G401 (cell line): ENCODE measurements at regions not wholly inside any gene's neighbourhood (a gene's known extent, or its start where the extent isn't known, plus 50 kb on each side); places are given as distances from the start of the nearest gene placed in this dataset.

Experiments used
- DNase-seq: peaks from one replicate; pipeline ENCODE4 v3.0.0-alpha.2; 2015; ENCODE audit warnings: low spot score
- in situ Hi-C: cut with HindIII; loops from 2 replicates; pipeline ENCODE4 v1.10.0; 2016; ENCODE audit warnings: low sequenced_read_pairs, mixed read lengths

GRCh38 chr3:27596334-27596841, 112.2 kb upstream of the SLC4A7 start:
- in situ Hi-C loops = no loop called here

GRCh38 chr3:27594096-27594690, 110.0 kb upstream of the SLC4A7 start:
- in situ Hi-C loops = no loop called here
- DNase-seq = no peak

More at GRCh38 chr3:27596334-27596841, 112.2 kb upstream of the SLC4A7 start:
- no peak for DNase-seq

GRCh38 chr3:27593173-27593572, 109.0 kb upstream of the SLC4A7 start:
- DNase-seq = no peak
- in situ Hi-C loops = no loop called here

- DNase-seq = no peak
- in situ Hi-C loops = no loop called here
Observed at GRCh38 chr3:27591312-27592210, 107.4 kb upstream of the SLC4A7 start.

- no peak for DNase-seq
- in situ Hi-C loops = no loop called here
Observed at GRCh38 chr3:27590437-27591298, 106.5 kb upstream of the SLC4A7 start.

GRCh38 chr3:27589795-27590194, 105.6 kb upstream of the SLC4A7 start:
- no peak for DNase-seq
- in situ Hi-C loops = no loop called here

- in situ Hi-C loops = no loop called here
- no peak for DNase-seq
Observed at GRCh38 chr3:27585429-27585828, 101.2 kb upstream of the SLC4A7 start.

- in situ Hi-C loops = no loop called here
- no peak for DNase-seq
Observed at GRCh38 chr3:27584874-27585273, 100.7 kb upstream of the SLC4A7 start.

- DNase-seq = no peak
- in situ Hi-C loops = no loop called here
Observed at GRCh38 chr3:27581852-27582251, 97.7 kb upstream of the SLC4A7 start.

GRCh38 chr3:27578032-27578431, 93.8 kb upstream of the SLC4A7 start:
- in situ Hi-C loops = no loop called here

GRCh38 chr3:27577504-27577903, 93.3 kb upstream of the SLC4A7 start:
- in situ Hi-C loops = no loop called here
- DNase-seq = no peak

More at GRCh38 chr3:27578032-27578431, 93.8 kb upstream of the SLC4A7 start:
- DNase-seq = no peak

- DNase-seq = no peak
- in situ Hi-C loops = no loop called here
Observed at GRCh38 chr3:27576171-27576570, 92.0 kb upstream of the SLC4A7 start.

GRCh38 chr3:27575499-27575898, 91.3 kb upstream of the SLC4A7 start:
- no peak for DNase-seq
- in situ Hi-C loops = no loop called here

- in situ Hi-C loops = no loop called here
Observed at GRCh38 chr3:27574438-27574795, 90.2 kb upstream of the SLC4A7 start.

GRCh38 chr3:27573780-27574437, 89.7 kb upstream of the SLC4A7 start:
- in situ Hi-C loops = no loop called here
- DNase-seq = no peak

More at GRCh38 chr3:27574438-27574795, 90.2 kb upstream of the SLC4A7 start:
- DNase-seq = no peak

- DNase-seq = no peak
- in situ Hi-C loops = no loop called here
Observed at GRCh38 chr3:27573138-27573537, 89.0 kb upstream of the SLC4A7 start.

GRCh38 chr3:27571345-27571744, 87.2 kb upstream of the SLC4A7 start:
- in situ Hi-C loops = no loop called here
- no peak for DNase-seq

GRCh38 chr3:27570421-27571106, 86.4 kb upstream of the SLC4A7 start:
- in situ Hi-C loops = no loop called here
- DNase-seq = no peak

- DNase-seq = peak; percentile 95
- in situ Hi-C loops = no loop called here
Observed at GRCh38 chr3:27568393-27568792, 84.2 kb upstream of the SLC4A7 start.
